ENCODE measurements at regions not wholly inside any gene's neighbourhood (a gene's known extent, or its start where the extent isn't known, plus 50 kb on each side); places are given as distances from the start of the nearest gene placed in this dataset.

- H3K4me3 ChIP-seq (replicated peaks in 1 of 4; ENCODE audit: control extremely low read depth in 1 of 4, insufficient read depth in 1 of 4, low read depth in 3 of 4, low read length in 4 of 4) = no peak overlapping the region
- no peak overlapping the region for H3K27ac ChIP-seq (ENCODE audit: insufficient read depth, low read length)
- TF ChIP-seq CTCF (conservative IDR thresholded peaks at IDR 0.05 in 1 of 2, IDR thresholded peaks at IDR 0.05 in 1 of 2; ENCODE audit: low read depth in 1 of 2, low read length in 2 of 2) (no peak), EZH2 (IDR thresholded peaks at IDR 0.05; ENCODE audit: low read length, missing control alignments) (no peak)
These were observed 502.8 kb upstream of the KIF2B start for GRCh38 chr17:53319947-53320346.

GRCh38 chr17:53316988-53317387 lies 505.7 kb upstream of the KIF2B start:
- Histone ChIP-seq H3K27ac (ENCODE audit: insufficient read depth, low read length) (no peak overlapping the region), H3K27me3 (ENCODE audit: control insufficient read depth, insufficient read depth, low read length) (no peaks in the 10 kb centered on the region), H3K4me2 (ENCODE audit: extremely low read depth, insufficient read depth, low read length) (no peak overlapping the region), H3K4me3 (replicated peaks in 1 of 4; ENCODE audit: control extremely low read depth in 1 of 4, insufficient read depth in 1 of 4, low read depth in 3 of 4, low read length in 4 of 4) (no peak overlapping the region), H3K4me1 (ENCODE audit: control insufficient read depth, extremely low read depth, insufficient read depth, low read length) (no peaks in the 10 kb centered on the region), H3K9ac (ENCODE audit: insufficient read depth, low read length) (no peak overlapping the region), H4K20me1 (ENCODE audit: control insufficient read depth, extremely low read depth, insufficient read depth, low read length) (no peaks in the 10 kb centered on the region), H3K36me3 (ENCODE audit: control insufficient read depth, insufficient read depth, low read length) (no peaks in the 10 kb centered on the region), H2AFZ (ENCODE audit: low read length) (no peak overlapping the region), H3K9me3 (ENCODE audit: control insufficient read depth, insufficient read depth, low read depth, low read length) (no peaks in the 10 kb centered on the region), H3K79me2 (ENCODE audit: control insufficient read depth, insufficient read depth, low read length) (no peaks in the 10 kb centered on the region)
- DNase-seq (ENCODE audit: low read depth in 2 of 2) = no peak
- TF ChIP-seq EZH2 (IDR thresholded peaks at IDR 0.05; ENCODE audit: low read length, missing control alignments) = no peak
- TF ChIP-seq CTCF (conservative IDR thresholded peaks at IDR 0.05 in 1 of 2, IDR thresholded peaks at IDR 0.05 in 1 of 2; ENCODE audit: low read depth in 1 of 2, low read length in 2 of 2) = no peak

More at GRCh38 chr17:53319947-53320346, 502.8 kb upstream of the KIF2B start:
- H3K27me3 ChIP-seq (ENCODE audit: control insufficient read depth, insufficient read depth, low read length) = no peaks in the 10 kb centered on the region
- H3K4me2 ChIP-seq (ENCODE audit: extremely low read depth, insufficient read depth, low read length) = no peak overlapping the region
- no peaks in the 10 kb centered on the region for H3K9me3 ChIP-seq (ENCODE audit: control insufficient read depth, insufficient read depth, low read depth, low read length)
- H3K9ac ChIP-seq (ENCODE audit: insufficient read depth, low read length) = no peak overlapping the region
- no peaks in the 10 kb centered on the region for H3K4me1 ChIP-seq (ENCODE audit: control insufficient read depth, extremely low read depth, insufficient read depth, low read length)
- H2AFZ ChIP-seq (ENCODE audit: low read length) = no peak overlapping the region
- no peaks in the 10 kb centered on the region for H4K20me1 ChIP-seq (ENCODE audit: control insufficient read depth, extremely low read depth, insufficient read depth, low read length)
- DNase-seq (ENCODE audit: low read depth in 2 of 2) = no peak
- no peaks in the 10 kb centered on the region for H3K36me3 ChIP-seq (ENCODE audit: control insufficient read depth, insufficient read depth, low read length)
- H3K79me2 ChIP-seq (ENCODE audit: control insufficient read depth, insufficient read depth, low read length) = no peaks in the 10 kb centered on the region

- Histone ChIP-seq H3K4me1 (ENCODE audit: control insufficient read depth, extremely low read depth, insufficient read depth, low read length) (no peaks in the 10 kb centered on the region), H3K36me3 (ENCODE audit: control insufficient read depth, insufficient read depth, low read length) (no peaks in the 10 kb centered on the region), H3K9me3 (ENCODE audit: control insufficient read depth, insufficient read depth, low read depth, low read length) (no peaks in the 10 kb centered on the region), H3K9ac (ENCODE audit: insufficient read depth, low read length) (no peak overlapping the region), H3K79me2 (ENCODE audit: control insufficient read depth, insufficient read depth, low read length) (no peaks in the 10 kb centered on the region), H2AFZ (ENCODE audit: low read length) (no peak overlapping the region), H4K20me1 (ENCODE audit: control insufficient read depth, extremely low read depth, insufficient read depth, low read length) (no peaks in the 10 kb centered on the region), H3K4me3 (replicated peaks in 1 of 4; ENCODE audit: control extremely low read depth in 1 of 4, insufficient read depth in 1 of 4, low read depth in 3 of 4, low read length in 4 of 4) (no peak overlapping the region), H3K27me3 (ENCODE audit: control insufficient read depth, insufficient read depth, low read length) (no peaks in the 10 kb centered on the region), H3K27ac (ENCODE audit: insufficient read depth, low read length) (no peak overlapping the region), H3K4me2 (ENCODE audit: extremely low read depth, insufficient read depth, low read length) (no peak overlapping the region)
- TF ChIP-seq EZH2 (IDR thresholded peaks at IDR 0.05; ENCODE audit: low read length, missing control alignments) (no peak), CTCF (conservative IDR thresholded peaks at IDR 0.05 in 1 of 2, IDR thresholded peaks at IDR 0.05 in 1 of 2; ENCODE audit: low read depth in 1 of 2, low read length in 2 of 2) (no peak)
- DNase-seq (ENCODE audit: low read depth in 2 of 2) = no peak
These were observed 506.7 kb upstream of the KIF2B start for GRCh38 chr17:53316073-53316472.
